ENCODE measurements at regions not wholly inside any gene's neighbourhood (a gene's known extent, or its start where the extent isn't known, plus 50 kb on each side); places are given as distances from the start of the nearest gene placed in this dataset.

- TF ChIP-seq, protein P1, sequence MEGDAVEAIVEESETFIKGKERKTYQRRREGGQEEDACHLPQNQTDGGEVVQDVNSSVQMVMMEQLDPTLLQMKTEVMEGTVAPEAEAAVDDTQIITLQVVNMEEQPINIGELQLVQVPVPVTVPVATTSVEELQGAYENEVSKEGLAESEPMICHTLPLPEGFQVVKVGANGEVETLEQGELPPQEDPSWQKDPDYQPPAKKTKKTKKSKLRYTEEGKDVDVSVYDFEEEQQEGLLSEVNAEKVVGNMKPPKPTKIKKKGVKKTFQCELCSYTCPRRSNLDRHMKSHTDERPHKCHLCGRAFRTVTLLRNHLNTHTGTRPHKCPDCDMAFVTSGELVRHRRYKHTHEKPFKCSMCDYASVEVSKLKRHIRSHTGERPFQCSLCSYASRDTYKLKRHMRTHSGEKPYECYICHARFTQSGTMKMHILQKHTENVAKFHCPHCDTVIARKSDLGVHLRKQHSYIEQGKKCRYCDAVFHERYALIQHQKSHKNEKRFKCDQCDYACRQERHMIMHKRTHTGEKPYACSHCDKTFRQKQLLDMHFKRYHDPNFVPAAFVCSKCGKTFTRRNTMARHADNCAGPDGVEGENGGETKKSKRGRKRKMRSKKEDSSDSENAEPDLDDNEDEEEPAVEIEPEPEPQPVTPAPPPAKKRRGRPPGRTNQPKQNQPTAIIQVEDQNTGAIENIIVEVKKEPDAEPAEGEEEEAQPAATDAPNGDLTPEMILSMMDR (conservative IDR thresholded peaks at IDR 0.05): no peak
- no peak for TF ChIP-seq ZFX (IDR thresholded peaks at IDR 0.05)
- no peak overlapping the region for H3K27ac ChIP-seq
Measured at GRCh38 chr16:55204923-55205322, 119.1 kb upstream of the IRX6 start.

DNA sequence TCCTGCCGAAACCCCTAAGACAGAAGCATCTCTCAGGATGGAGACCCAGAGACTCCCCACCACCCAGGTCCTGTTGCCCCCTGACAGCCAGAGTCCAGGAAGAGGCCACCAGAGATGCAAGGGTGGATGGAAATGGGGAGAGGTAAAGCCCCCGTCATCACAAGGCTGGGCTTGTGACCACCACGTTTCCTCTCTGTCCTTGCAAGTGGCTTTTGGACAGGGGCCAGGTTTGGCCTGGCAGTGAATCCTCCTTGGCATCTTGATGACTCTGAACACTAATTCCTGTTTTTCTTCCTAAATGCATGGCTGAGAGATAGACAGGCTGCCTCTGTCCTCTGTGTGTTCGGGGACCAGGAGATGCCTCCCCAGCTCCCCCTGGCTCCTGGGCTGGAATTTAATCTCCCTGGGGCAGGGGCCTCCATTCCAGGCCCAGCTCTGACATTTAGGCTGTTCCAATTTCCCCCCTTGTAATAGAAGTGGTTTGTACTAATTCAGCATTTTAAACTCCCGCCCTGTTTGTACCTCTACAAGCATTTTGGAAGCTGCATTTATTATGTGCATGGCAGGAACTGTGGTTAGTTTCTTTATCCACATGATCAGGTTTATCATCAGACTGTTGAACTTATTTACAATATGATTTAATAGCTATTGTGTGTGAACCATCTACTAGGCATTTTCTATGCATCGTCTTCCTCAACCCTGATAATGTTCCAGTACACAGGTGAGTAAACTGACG is 116.1 kb upstream of the IRX6 start:
- H3K27ac ChIP-seq: no peak overlapping the region
- TF ChIP-seq, protein P1 (conservative IDR thresholded peaks at IDR 0.05): no peak; the same call in 1 of the 2 replicates
- no peak for TF ChIP-seq ZFX (IDR thresholded peaks at IDR 0.05)

DNA sequence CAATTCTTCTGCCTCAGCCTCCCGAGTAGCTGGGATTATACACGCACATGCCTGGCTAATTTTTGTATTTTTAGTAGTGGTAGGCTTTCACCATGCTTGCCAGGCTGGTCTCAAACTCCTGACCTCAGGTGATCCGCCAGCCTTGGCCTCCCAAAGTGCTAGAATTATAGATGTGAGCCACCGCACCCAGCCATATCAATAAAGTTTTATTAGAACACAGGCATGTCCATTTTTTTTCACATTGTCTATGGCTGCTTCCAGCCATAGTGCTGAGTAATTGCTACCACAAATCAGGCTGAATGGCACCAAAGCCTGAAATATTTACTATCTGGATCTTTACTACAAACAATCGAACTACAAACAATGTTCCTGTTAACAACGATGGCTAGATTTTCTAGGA is 114.4 kb upstream of the IRX6 start:
- TF ChIP-seq, protein P1 (conservative IDR thresholded peaks at IDR 0.05): no peak
- no peak for TF ChIP-seq ZFX (IDR thresholded peaks at IDR 0.05)
- no peak overlapping the region for H3K27ac ChIP-seq

DNA sequence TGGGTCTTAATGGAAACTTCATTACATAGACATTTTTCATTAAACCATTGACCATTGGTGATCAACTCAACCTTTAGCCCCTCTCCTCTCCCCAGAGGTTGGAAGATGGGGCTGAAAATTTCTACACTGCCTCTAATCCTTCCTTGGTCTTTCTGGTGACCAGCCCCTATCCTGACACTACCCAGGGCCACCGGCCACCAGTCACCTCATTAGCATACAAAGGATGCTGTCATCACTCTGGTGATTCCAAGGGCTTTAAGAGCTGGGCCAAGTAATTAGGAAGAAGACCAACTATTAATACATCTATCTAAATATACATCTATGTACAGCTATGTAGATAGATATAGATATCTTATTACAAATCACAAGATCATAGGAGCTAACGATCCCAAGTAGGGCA is 111.2 kb upstream of the IRX6 start:
- no peak overlapping the region for H3K27ac ChIP-seq
- no peak for TF ChIP-seq ZFX (IDR thresholded peaks at IDR 0.05)
- TF ChIP-seq, protein P1 (conservative IDR thresholded peaks at IDR 0.05): no peak

DNA sequence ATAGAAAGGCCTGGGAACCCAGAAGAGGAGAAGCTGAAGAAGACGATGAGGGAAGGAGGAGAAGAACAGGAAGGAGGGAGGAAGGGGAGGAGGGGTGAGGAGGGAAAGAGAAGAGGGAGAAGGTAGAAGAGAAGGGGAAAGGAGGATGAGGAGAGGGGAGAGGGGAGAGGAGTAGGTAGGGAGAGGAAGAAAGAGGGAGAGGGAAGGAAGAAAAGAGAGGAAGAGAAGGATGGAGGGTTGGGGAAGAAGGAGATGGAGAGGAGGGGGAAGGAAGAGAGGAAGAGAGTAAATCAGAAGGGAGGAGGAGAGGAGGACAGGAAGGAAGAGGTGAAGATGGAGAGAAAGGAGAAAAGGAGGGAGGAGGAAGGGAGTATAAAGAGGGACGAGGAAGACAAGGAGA is 109.6 kb upstream of the IRX6 start:
- no peak overlapping the region for H3K27ac ChIP-seq
- TF ChIP-seq ZFX (IDR thresholded peaks at IDR 0.05): no peak
- TF ChIP-seq, protein P1 (conservative IDR thresholded peaks at IDR 0.05): no peak

DNA sequence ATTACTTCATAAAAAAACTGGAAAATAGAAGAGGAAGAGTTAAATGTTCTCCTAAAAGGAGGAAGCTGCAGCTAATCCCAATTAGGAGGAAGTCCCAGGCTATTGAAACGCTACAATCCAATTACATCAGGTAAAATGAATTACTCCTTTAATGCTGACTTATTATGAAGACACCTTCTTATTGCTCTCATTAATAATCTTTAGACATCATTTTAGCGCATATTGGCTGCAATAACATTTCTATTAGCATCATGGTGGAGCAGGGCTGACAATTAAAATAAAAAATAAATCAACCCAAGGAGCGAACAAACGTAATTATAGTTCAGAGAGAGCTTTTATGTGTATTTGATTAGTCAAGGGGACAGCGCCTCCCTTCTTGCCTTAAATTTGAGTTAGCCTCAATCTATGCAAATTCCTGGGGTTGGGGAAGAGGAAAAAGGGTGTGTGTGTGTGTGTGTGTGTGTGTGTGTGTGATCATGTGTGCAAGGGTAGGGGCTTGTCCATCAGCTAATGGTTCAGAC is 109.0 kb upstream of the IRX6 start:
- no peak for TF ChIP-seq ZFX (IDR thresholded peaks at IDR 0.05)
- TF ChIP-seq, protein P1 (conservative IDR thresholded peaks at IDR 0.05): no peak
- H3K27ac ChIP-seq: no peak overlapping the region

- H3K27ac ChIP-seq: no peak overlapping the region
- TF ChIP-seq ZFX (IDR thresholded peaks at IDR 0.05): no peak
- TF ChIP-seq, protein P1 (conservative IDR thresholded peaks at IDR 0.05): no peak
Measured at GRCh38 chr16:55217392-55217791, 106.6 kb upstream of the IRX6 start.
